IPS-NIHi7 (cell line): ENCODE measurements at regions not wholly inside any gene's neighbourhood (a gene's known extent, or its start where the extent isn't known, plus 50 kb on each side); places are given as distances from the start of the nearest gene placed in this dataset.

Source experiments
- DNase-seq: peaks from one replicate; pipeline ENCODE4 v3.0.0; 2012; ENCODE audit warnings: mixed read lengths; ENCODE audit errors: extremely low spot score

DNA sequence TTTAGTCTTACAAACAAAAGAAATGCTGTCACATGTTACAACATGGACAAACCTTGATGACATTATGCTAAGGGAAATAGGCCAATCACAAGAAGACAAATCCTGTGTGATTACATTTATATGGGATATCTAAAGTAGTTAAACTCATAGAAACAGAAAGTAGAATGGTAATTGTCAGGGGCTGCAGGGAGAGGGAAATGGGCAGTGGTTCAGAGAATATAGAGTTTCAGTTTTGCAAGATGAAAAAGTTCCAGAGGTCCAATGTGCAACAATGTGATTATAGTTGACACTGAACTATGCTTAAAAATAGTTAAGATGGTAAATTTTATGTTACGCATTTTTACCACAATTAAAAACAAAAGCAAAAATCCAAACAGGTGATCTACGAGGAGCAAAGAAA, 265.5 kb downstream of the NDUFS4 start:
- DNase-seq, result no peak

DNA sequence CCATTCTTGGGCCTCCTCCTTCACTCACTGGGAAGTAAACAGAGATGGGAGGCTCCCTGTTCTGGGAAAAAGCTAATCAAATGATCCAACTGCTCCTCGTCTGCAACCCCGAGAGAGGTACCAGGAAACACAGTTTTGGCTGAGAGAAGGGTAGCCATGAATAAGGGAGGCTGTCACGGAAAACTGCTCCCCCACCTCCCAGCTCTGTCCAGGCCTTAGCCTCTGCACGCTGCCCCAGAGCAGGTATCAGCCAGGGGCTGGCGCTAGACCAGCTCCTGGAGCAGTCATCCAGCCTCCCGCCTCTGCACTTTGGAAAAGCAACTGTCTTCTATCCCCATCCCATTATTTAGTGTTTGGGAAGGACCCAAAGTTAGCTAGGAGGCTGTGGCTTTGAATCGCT, 266.1 kb downstream of the NDUFS4 start:
- no peak for DNase-seq

DNA sequence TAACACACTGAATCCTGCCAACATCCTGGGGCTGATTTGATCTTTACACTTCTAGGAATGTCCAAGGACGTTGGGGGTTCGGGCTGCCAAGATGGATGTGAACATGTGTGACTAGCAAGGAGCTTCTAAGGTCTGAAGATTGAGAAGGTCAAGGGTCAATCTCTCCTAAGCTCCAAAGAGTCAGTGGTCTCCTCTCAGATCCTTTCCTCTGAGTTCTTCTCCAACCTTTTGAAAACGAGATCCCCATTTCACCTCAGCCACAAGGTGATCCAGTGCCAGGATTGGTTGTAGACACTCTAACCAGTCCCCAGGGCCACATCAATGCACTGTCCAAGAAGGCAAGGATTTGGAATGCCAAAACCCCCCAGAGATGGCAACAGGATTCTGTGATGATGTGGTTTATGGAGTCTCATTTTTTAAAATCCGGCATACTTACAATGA, 266.8 kb downstream of the NDUFS4 start:
- no peak for DNase-seq

DNA sequence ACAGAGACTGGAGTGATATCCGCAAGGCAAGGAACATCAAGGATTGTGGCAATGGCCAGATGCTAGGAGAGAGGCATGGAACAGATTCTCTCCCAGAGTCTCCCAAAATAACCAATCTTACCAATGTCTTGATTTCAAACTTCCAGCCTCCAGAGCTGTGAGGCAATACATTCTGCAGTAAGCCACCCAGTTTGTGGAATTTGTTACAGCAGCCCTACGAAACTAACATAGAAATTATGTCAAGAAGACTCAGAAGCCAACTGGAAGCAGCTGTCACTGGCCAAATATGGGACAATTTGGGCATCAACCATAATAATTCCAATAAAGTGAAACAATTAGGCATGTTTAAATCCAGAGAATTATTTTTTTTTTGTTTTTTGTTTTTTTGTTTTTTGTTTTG, 271.1 kb downstream of the NDUFS4 start:
- DNase-seq, result no peak
